ENCODE measurements at regions not wholly inside any gene's neighbourhood (a gene's known extent, or its start where the extent isn't known, plus 50 kb on each side); places are given as distances from the start of the nearest gene placed in this dataset.

- TF ChIP-seq CTCF (IDR thresholded peaks at IDR 0.05) (no peak), POLR2A (IDR thresholded peaks at IDR 0.05) (no peak)
These were observed 97.1 kb downstream of the TMEM212 start for GRCh38 chr3:171940151-171940649.

All from uterus (tissue), 2 donors.